SK-N-SH treated with all-trans-retinoic acid at 6 μM for 48 hours (cell line): ENCODE measurements at regions not wholly inside any gene's neighbourhood (a gene's known extent, or its start where the extent isn't known, plus 50 kb on each side); places are given as distances from the start of the nearest gene placed in this dataset.

Experiments used
- ARNTL ChIP-seq: fragments of 450-650 bp; formaldehyde crosslinking; IDR thresholded peaks from 2 replicates; pipeline ENCODE4 v1.5.0; 2020; ENCODE audit warnings: low read depth, mild to moderate bottlenecking, moderate library complexity, borderline replicate concordance
- ZFP30 ChIP-seq: fragments of 450-650 bp; formaldehyde crosslinking; IDR thresholded peaks from 2 replicates; pipeline ENCODE4 v1.5.0; 2022; ENCODE audit warnings: mild to moderate bottlenecking, moderate library complexity
- ZNF8 ChIP-seq: fragments of 450-650 bp; formaldehyde crosslinking; IDR thresholded peaks from 2 replicates; pipeline ENCODE4 v1.5.0; 2020; ENCODE audit warnings: mild to moderate bottlenecking, moderate library complexity

GRCh38 chr12:42673535-42673934 lies 84.0 kb upstream of the PRICKLE1 start:
- TF ChIP-seq ARNTL (CRISPR knock-in tag) (no peak), ZNF8 (CRISPR knock-in tag) (no peak), ZFP30 (CRISPR knock-in tag) (no peak)
